ENCODE measurements at regions not wholly inside any gene's neighbourhood (a gene's known extent, or its start where the extent isn't known, plus 50 kb on each side); places are given as distances from the start of the nearest gene placed in this dataset.
"Not testable (repeated sequence)": the region's sequence is repeated elsewhere in the genome, so short reads cannot be mapped to it uniquely, and the experiment has no call there.

GRCh38 chr3:106140431-106140830 lies 271.6 kb upstream of the CBLB start:
- H3K27me3 ChIP-seq (ENCODE audit: insufficient read depth, low read length) = no peaks in the 10 kb centered on the region
- H3K27ac ChIP-seq (ENCODE audit: low read depth, low read length, poor library complexity, severe bottlenecking) = no peak overlapping the region
- H3K4me2 ChIP-seq (ENCODE audit: low read length) = no peak overlapping the region
- H3K36me3 ChIP-seq (ENCODE audit: insufficient read depth, low read length) = no peaks in the 10 kb centered on the region
- no peaks in the 10 kb centered on the region for H4K20me1 ChIP-seq (ENCODE audit: insufficient read depth, low read length)
- H3K79me2 ChIP-seq (ENCODE audit: insufficient read depth, low read length) = no peaks in the 10 kb centered on the region
- H3K9ac ChIP-seq (ENCODE audit: low read length) = no peak overlapping the region
- no peak overlapping the region for H3K4me3 ChIP-seq (ENCODE audit: low read depth, low read length, poor library complexity, severe bottlenecking)
- TF ChIP-seq CTCF (IDR thresholded peaks at IDR 0.05; ENCODE audit: low read length) (no peak), EZH2 (IDR thresholded peaks at IDR 0.05; ENCODE audit: borderline replicate concordance, low read length) (no peak)
- peaks cover 7% of the 10 kb centered on the region for H3K4me1 ChIP-seq (ENCODE audit: insufficient read depth, low read length, severe bottlenecking)
- H3K9me2 ChIP-seq (ENCODE audit: low read depth, low read length) = no peaks in the 10 kb centered on the region
- no peaks in the 10 kb centered on the region for H3F3A ChIP-seq (ENCODE audit: insufficient read depth, low read length)
- H3K9me3 ChIP-seq (ENCODE audit: low read length) = no peaks in the 10 kb centered on the region
- H2AFZ ChIP-seq (ENCODE audit: low read length) = no peak overlapping the region

- no peaks in the 10 kb centered on the region for H3K79me2 ChIP-seq (ENCODE audit: insufficient read depth, low read length)
- no peaks in the 10 kb centered on the region for H3F3A ChIP-seq (ENCODE audit: insufficient read depth, low read length)
- no peak overlapping the region for H3K4me3 ChIP-seq (ENCODE audit: low read depth, low read length, poor library complexity, severe bottlenecking)
- H3K9me3 ChIP-seq (ENCODE audit: low read length) = no peaks in the 10 kb centered on the region
- no peak overlapping the region for H3K4me2 ChIP-seq (ENCODE audit: low read length)
- no peaks in the 10 kb centered on the region for H3K27me3 ChIP-seq (ENCODE audit: insufficient read depth, low read length)
- H3K36me3 ChIP-seq (ENCODE audit: insufficient read depth, low read length) = no peaks in the 10 kb centered on the region
- no peaks in the 10 kb centered on the region for H3K9me2 ChIP-seq (ENCODE audit: low read depth, low read length)
- peaks cover 7% of the 10 kb centered on the region for H3K4me1 ChIP-seq (ENCODE audit: insufficient read depth, low read length, severe bottlenecking)
- H2AFZ ChIP-seq (ENCODE audit: low read length) = no peak overlapping the region
- H4K20me1 ChIP-seq (ENCODE audit: insufficient read depth, low read length) = no peaks in the 10 kb centered on the region
- TF ChIP-seq CTCF (IDR thresholded peaks at IDR 0.05; ENCODE audit: low read length) (no peak), EZH2 (IDR thresholded peaks at IDR 0.05; ENCODE audit: borderline replicate concordance, low read length) (no peak)
- H3K9ac ChIP-seq (ENCODE audit: low read length) = no peak overlapping the region
- no peak overlapping the region for H3K27ac ChIP-seq (ENCODE audit: low read depth, low read length, poor library complexity, severe bottlenecking)
These were observed 275.2 kb upstream of the CBLB start for GRCh38 chr3:106144030-106144429.

GRCh38 chr3:106148440-106149082 lies 279.7 kb upstream of the CBLB start:
- H3K4me2 ChIP-seq (ENCODE audit: low read length); H3K9ac ChIP-seq (ENCODE audit: low read length); H3K79me2 ChIP-seq (ENCODE audit: insufficient read depth, low read length); H3K36me3 ChIP-seq (ENCODE audit: insufficient read depth, low read length); H3K27me3 ChIP-seq (ENCODE audit: insufficient read depth, low read length); H2AFZ ChIP-seq (ENCODE audit: low read length); H4K20me1 ChIP-seq (ENCODE audit: insufficient read depth, low read length); H3K9me2 ChIP-seq (ENCODE audit: low read depth, low read length); H3K9me3 ChIP-seq (ENCODE audit: low read length); H3K27ac ChIP-seq (ENCODE audit: low read depth, low read length, poor library complexity, severe bottlenecking); H3K4me3 ChIP-seq (ENCODE audit: low read depth, low read length, poor library complexity, severe bottlenecking); H3F3A ChIP-seq (ENCODE audit: insufficient read depth, low read length); H3K4me1 ChIP-seq (ENCODE audit: insufficient read depth, low read length, severe bottlenecking): not testable (repeated sequence)

GRCh38 chr3:106157411-106157810 lies 288.6 kb upstream of the CBLB start:
- Histone ChIP-seq H3K4me2 (ENCODE audit: low read length) (no peak overlapping the region), H2AFZ (ENCODE audit: low read length) (no peak overlapping the region), H3K4me3 (ENCODE audit: low read depth, low read length, poor library complexity, severe bottlenecking) (no peak overlapping the region), H3K4me1 (ENCODE audit: insufficient read depth, low read length, severe bottlenecking) (no peaks in the 10 kb centered on the region), H3K36me3 (ENCODE audit: insufficient read depth, low read length) (no peaks in the 10 kb centered on the region), H3K9ac (ENCODE audit: low read length) (no peak overlapping the region), H3F3A (ENCODE audit: insufficient read depth, low read length) (no peaks in the 10 kb centered on the region), H3K27me3 (ENCODE audit: insufficient read depth, low read length) (no peaks in the 10 kb centered on the region), H4K20me1 (ENCODE audit: insufficient read depth, low read length) (no peaks in the 10 kb centered on the region), H3K27ac (ENCODE audit: low read depth, low read length, poor library complexity, severe bottlenecking) (no peak overlapping the region), H3K79me2 (ENCODE audit: insufficient read depth, low read length) (no peaks in the 10 kb centered on the region), H3K9me2 (ENCODE audit: low read depth, low read length) (no peaks in the 10 kb centered on the region), H3K9me3 (ENCODE audit: low read length) (no peaks in the 10 kb centered on the region)
- TF ChIP-seq CTCF (IDR thresholded peaks at IDR 0.05; ENCODE audit: low read length) (no peak), EZH2 (IDR thresholded peaks at IDR 0.05; ENCODE audit: borderline replicate concordance, low read length) (no peak)

Measured in OCI-LY1 (cell line).